PC-3 (cell line): ENCODE measurements at regions not wholly inside any gene's neighbourhood (a gene's known extent, or its start where the extent isn't known, plus 50 kb on each side); places are given as distances from the start of the nearest gene placed in this dataset.

Experiments used
- CTCF ChIP-seq: fragments of 300-600 bp; sonication (generic); conservative IDR thresholded peaks from 2 replicates; pipeline ENCODE4 v1.5.1; 2017; ENCODE audit warnings: antibody characterized with exemption, low read depth, mild to moderate bottlenecking, low read length
- EZH2 ChIP-seq: fragments of 300-600 bp; sonication (generic); IDR thresholded peaks from one replicate; pipeline ENCODE4 v1.6.1; 2017; ENCODE audit warnings: antibody characterized with exemption, mild to moderate bottlenecking, low read length; ENCODE audit not compliant: unreplicated experiment
- EZH2phosphoT487 ChIP-seq: fragments of 300-600 bp; sonication (generic); IDR thresholded peaks from 2 replicates; pipeline ENCODE4 v1.6.1; 2018; ENCODE audit warnings: mild to moderate bottlenecking, antibody characterized with exemption, low read length, borderline replicate concordance

GRCh38 chr16:86667035-86667434 lies 88.7 kb downstream of the FOXL1 start:
- TF ChIP-seq CTCF, result no peak
- TF ChIP-seq EZH2, result no peak
- no peak for TF ChIP-seq EZH2phosphoT487
